ENCODE measurements at regions not wholly inside any gene's neighbourhood (a gene's known extent, or its start where the extent isn't known, plus 50 kb on each side); places are given as distances from the start of the nearest gene placed in this dataset.
A peak's percentile ranks its signal among the peaks of the same experiment; 100 is the strongest.

GRCh38 chr18:62663731-62664336 lies 51.5 kb upstream of the PHLPP1 start (continued):
- TF ChIP-seq TRIM25 (IDR thresholded peaks at IDR 0.05; ENCODE audit: borderline replicate concordance) = no peak
- peak; percentile 56 for TF ChIP-seq FOXM1 (IDR thresholded peaks at IDR 0.05; ENCODE audit: low read depth)
- no peak for TF ChIP-seq FOXM1 (CRISPR knock-in tag; IDR thresholded peaks at IDR 0.05; ENCODE audit: low read depth)
- TF ChIP-seq FOXO4 (CRISPR knock-in tag; IDR thresholded peaks at IDR 0.05) = no peak
- TF ChIP-seq VEZF1 (CRISPR knock-in tag; IDR thresholded peaks at IDR 0.05) = peak; percentile 43; the same call in 1 of the 2 replicates
- peak; percentile 36; the same call in 1 of the 2 replicates for TF ChIP-seq LEF1 (IDR thresholded peaks at IDR 0.05)
- TF ChIP-seq ZNF408 (CRISPR knock-in tag; IDR thresholded peaks at IDR 0.05; ENCODE audit: low read depth) = no peak
- no peak for TF ChIP-seq MCM2 (IDR thresholded peaks at IDR 0.05; ENCODE audit: low read depth)
- TF ChIP-seq TAL1 (IDR thresholded peaks at IDR 0.05) = peak; percentile 67
- TF ChIP-seq CTBP1 (IDR thresholded peaks at IDR 0.05; ENCODE audit: borderline replicate concordance) = peak; percentile 95
- peak; percentile 82; the same call in 1 of the 2 replicates for TF ChIP-seq EP300 (IDR thresholded peaks at IDR 0.05; ENCODE audit: low read length)
- TF ChIP-seq ZNF354B (CRISPR knock-in tag; IDR thresholded peaks at IDR 0.05) = no peak
- TF ChIP-seq FOSL1 (tag; conservative IDR thresholded peaks at IDR 0.05) = peak; percentile 97
- no peak for TF ChIP-seq HBP1 (CRISPR knock-in tag; IDR thresholded peaks at IDR 0.05)
- no peak for TF ChIP-seq SREBF1 (IDR thresholded peaks at IDR 0.05; ENCODE audit: borderline replicate concordance, low read depth, low read length)
- no peak for TF ChIP-seq HNRNPL (IDR thresholded peaks at IDR 0.05; ENCODE audit: low read depth, low read length)
- peak; percentile 93 for TF ChIP-seq SMARCA4 (IDR thresholded peaks at IDR 0.05)
- peak; percentile 69; the same call in 1 of the 2 replicates for TF ChIP-seq EHMT2 (IDR thresholded peaks at IDR 0.05)
- peak; percentile 12 for TF ChIP-seq NEUROD1 (IDR thresholded peaks at IDR 0.05; ENCODE audit: borderline replicate concordance, low read depth, low read length, partially characterized antibody)
- no peak for TF ChIP-seq POLR2B (IDR thresholded peaks at IDR 0.05; ENCODE audit: low read depth, partially characterized antibody)
- no peak for TF ChIP-seq PRMT5 (CRISPR knock-in tag; IDR thresholded peaks at IDR 0.05)
- TF ChIP-seq TBL1XR1 (IDR thresholded peaks at IDR 0.05; ENCODE audit: low read length in 2 of 2) = peak in 1 of 2 experiments; percentile 28; a peak in 1 of 4 replicates
- TF ChIP-seq MTA2 (IDR thresholded peaks at IDR 0.05; ENCODE audit: low read depth) = peak; percentile 43; the same call in 1 of the 2 replicates
- TF ChIP-seq ZNF311 (CRISPR knock-in tag; IDR thresholded peaks at IDR 0.05) = peak; percentile 68; the same call in 1 of the 2 replicates
- TF ChIP-seq ZNF77 (CRISPR knock-in tag; IDR thresholded peaks at IDR 0.05) = no peak

All from K562 (cell line).